ENCODE measurements at regions not wholly inside any gene's neighbourhood (a gene's known extent, or its start where the extent isn't known, plus 50 kb on each side); places are given as distances from the start of the nearest gene placed in this dataset.
"Not testable (repeated sequence)": the region's sequence is repeated elsewhere in the genome, so short reads cannot be mapped to it uniquely, and the experiment has no call there.

DNA sequence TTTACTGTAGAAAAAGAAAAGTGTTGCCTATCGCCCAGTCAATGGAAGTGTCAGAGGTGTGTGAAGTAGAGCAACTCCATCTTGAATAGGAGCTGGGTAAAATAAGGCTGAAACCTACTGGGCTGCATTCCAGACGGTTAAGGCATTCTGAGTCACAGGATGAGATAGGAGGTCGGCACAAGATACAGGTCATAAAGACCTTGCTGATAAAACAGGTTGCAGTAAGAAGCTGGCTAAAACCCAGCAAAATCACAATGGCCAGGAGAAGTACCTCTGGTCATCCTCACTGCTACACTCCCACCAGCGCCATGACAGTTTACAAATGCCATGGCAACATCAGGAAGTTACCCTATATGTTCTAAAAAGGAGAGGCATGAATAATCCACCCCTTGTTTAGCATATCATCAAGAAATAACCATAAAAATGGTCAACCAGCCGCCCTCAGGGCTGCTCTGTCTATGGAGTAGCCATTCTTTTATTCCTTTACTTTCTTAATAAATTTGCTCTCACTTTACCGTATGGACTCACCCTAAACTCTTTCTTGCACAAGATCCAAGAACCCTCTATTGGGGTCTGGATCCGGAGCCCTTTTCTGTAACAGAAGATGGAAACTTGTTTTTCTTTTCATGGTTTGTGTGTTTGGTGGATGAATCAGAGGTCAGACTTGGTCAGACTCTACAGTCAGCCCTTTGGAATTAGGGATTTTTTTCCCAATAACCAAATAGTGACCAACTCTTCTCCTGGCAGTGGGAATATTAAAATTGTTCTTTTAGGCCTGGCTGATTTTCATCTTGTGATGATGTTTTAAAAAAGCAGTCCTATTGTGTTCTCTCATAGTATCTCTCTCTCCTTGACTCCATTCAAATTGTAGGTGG, 252.9 kb upstream of the ACTBL2 start:
- not testable (repeated sequence) for DNase-seq

- no peak for DNase-seq
These were observed 251.7 kb upstream of the ACTBL2 start for GRCh38 chr5:57734296-57734695.

DNA sequence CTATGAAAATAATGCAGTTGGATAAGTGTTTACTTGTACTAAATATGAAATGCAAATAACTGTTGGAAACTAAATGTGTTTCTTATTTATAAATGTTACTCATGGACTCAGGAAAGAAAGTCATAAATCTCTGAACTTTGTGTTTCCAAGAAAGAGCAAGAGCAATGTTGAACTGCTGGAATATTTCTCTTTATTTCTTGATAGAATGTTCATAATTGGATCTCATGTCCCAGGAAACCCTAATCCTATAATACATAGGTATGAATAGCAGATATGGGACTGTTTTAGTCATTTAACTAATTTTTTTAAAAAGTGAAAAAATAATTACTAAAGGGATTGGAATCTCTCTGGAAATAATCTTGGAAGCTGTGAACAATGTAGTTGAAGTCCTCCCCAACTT, 245.0 kb upstream of the ACTBL2 start:
- no peak for DNase-seq

GRCh38 chr5:57725658-57726504, 243.3 kb upstream of the ACTBL2 start:
- DNase-seq = no peak

GRCh38 chr5:57724836-57725235, 242.2 kb upstream of the ACTBL2 start:
- DNase-seq = no peak

DNA sequence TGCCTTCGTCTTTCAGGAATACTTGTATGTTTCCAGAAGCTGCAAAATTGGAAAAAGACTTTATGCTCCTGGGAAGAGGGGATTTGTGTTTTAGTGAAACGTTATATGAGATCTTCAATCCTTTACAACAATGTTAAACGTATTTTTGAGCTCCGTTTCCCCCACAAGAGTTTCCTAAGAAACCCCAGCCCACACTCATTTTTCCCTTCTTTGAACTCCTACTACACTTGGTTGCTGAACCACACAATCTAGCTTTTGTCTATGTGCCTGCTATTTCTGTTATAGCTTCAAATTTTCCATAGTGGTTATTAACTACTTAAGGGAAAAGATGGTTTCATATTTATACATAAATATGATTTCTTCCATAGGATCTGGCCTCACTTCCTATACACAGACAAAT, 238.6 kb upstream of the ACTBL2 start:
- DNase-seq = no peak

GRCh38 chr5:57720656-57721055, 238.0 kb upstream of the ACTBL2 start:
- DNase-seq = no peak

DNA sequence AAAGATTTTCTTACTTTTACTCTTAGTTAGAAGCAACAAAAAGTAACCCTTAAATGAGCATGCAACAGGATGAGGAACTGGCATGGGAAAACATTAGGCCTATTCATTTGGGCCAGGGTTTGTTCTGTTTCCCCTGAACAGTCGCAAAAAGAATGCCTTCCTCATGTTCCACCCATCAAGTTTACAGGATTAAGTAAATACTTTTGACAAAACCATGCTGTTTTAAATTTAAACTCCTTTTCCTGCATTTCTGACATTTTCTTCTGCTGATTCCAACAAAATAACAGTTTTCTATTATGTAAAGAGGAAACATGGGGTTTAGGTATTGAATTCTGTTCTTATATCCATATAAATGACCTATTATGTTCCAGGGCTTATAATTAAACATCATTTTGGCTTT, 236.6 kb upstream of the ACTBL2 start:
- DNase-seq = no peak

DNA sequence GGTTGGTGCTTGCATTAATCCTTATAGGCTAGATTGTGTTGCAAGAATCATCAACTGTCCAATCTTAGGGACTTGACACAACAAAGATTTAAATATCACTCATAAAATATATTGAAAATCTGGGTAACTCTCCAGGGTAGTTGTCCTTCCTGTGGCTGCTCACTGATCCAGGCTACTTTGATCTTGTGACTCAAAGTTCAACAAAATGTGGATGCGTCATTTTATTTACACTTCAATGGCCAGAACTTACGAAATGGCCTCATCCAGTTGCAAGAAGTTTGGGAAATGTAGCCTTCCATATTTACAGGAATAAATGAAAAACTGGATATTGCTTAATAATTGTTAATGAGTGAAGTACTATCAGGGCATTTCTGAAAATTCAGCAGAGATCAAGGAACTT, 235.5 kb upstream of the ACTBL2 start:
- no peak for DNase-seq

DNA sequence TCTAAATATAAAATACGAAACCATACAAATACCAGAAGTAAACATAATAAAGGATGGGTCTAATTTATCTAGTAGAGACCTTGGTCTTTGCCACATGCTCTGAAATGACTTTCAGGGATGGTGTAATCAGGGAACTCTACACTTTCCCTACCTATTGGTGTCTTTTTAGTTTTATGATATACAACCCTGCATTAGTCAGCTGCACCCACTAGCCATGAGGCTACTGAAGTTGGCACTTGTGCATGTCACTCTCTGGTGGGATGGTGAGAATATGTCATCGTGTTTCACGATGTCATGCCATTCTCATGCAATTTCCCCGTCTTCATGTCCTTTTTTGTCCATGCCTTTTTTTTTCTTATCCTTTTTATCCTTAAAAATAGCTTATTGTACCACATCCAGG, 234.9 kb upstream of the ACTBL2 start:
- no peak for DNase-seq

DNA sequence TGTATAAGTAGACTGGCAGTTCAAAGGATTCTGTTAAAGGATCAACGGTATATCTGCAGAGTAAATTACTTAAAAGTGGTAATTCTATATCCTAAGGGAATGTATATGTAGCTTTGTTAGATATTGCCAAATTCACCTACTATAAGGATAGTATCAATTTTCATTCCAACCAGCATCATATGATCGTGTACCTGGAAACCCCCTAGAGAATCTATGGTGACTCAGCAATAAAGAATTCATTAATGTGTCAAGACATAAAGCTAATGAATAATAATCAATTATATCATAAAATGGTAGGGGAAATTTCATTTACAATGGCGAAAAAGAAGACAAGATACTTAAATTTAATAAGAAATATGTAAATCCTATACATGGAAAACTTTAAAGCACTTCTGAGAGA, 234.1 kb upstream of the ACTBL2 start:
- DNase-seq = no peak

DNA sequence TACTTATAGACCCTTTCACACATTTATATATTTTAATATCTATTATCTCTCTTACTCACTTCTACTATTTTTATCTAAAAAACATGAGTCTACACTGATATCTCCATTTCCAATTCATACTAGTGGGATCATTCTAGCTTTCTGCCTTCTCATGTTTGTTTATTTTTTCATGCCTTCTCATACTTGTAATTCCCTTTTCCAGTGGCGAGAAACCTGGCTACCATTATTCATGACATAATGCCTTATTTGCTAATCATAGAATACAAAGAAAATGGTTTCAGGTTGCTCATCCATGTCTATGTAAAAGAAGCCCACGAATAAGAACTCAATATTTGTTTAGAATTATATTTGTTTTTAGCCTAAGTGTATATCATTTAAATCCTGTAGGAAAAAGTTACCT, 232.7 kb upstream of the ACTBL2 start:
- DNase-seq = no peak

GRCh38 chr5:57713535-57713934, 230.9 kb upstream of the ACTBL2 start:
- not testable (repeated sequence) for DNase-seq

GRCh38 chr5:57711946-57712345, 229.3 kb upstream of the ACTBL2 start:
- no peak for DNase-seq

DNA sequence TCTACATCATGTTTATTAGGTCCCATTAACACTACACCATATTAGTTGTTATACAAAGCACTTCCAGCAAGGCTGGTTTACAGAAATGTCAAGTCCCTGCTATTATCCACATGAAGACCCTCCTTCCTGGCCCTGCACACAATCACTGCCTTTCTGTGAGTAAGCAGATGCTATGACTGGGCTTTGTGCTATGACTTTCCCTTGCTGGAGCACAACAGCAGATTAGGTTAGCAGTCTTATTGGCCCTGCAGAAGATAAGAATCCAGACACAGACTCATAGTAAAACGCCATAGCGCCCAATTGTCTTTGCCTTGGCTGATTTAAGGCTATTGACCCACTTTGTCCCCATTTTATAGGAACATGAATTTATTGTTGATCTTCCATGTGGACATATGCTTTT, 228.9 kb upstream of the ACTBL2 start:
- DNase-seq = no peak

DNA sequence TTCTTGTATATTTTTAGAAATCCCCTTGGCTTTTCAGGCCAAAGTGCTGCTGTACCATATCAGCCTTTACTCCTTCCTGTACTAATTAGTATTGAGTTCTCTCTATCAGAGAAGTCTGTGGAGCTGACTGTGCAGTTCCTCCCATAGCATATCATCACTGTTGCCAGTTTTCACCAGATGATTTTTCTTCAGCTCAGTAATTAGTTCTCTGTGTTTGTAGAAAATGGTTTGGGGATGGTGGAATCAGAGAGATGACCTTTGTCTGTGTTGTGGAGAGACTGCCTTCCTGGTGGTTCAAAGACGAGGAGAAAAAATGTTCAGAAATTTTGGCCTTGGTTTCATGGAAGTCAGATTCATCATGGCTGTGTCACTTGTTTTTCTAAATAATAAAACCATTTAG, 227.5 kb upstream of the ACTBL2 start:
- DNase-seq = no peak

GRCh38 chr5:57705769-57706168, 223.2 kb upstream of the ACTBL2 start:
- DNase-seq = no peak

- no peak for DNase-seq
These were observed 221.1 kb upstream of the ACTBL2 start for GRCh38 chr5:57703721-57704120.

DNA sequence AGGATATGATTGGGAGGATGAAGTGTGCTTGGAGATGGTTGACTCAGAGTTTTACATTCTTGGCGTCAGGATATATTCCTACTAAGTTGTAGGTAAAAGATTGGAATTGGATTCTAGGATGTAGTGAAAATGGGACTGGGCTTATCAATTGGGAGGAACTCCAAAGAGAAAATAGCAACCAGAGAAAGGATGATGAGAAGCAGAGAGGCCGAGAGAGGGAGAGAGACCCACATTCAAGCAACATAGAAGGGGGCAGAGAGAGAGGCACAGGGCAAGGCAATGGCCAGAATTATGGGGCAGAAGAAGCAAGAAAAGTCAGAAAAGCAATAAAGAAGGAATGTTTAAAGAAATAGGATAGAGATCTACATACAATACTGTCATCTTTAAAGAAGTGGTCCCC, 217.9 kb upstream of the ACTBL2 start:
- DNase-seq = no peak

DNA sequence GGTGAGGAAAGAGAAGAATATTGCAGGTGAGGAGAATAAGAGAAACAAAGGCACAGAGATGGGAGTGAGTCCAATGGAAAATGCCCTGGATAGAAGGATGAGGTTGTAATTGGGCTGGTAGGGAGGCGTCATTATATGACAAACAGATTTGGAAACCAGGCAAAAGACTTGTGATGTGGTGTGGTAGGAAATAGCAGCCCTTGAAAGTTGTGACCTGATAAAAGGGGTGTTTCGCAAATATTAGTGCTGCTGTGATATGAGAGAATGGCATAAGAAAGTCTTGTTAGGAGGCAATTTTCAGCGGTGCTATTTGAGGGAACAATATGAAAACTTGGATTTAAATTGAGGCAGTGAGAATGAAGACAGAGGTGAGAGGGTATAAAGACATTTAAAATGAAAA, 217.5 kb upstream of the ACTBL2 start:
- no peak for DNase-seq

DNA sequence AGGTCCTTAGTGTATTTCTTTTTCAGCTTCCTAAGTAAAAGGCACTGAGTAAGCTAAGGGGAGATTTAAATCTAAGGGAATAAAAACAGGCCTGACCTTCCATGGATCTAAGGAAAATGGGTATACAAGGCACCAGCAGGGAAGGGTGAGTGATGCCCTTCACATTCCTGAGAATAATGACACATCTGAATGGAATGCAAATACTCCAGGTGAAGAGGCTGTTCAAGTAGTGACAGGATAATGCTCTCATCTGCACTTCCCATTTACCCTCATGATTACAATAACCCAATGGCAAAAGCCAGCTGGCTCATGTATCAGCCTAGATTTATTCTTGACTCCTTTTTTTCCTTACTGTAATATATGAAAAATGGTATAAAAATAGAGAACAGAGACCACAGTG, 216.2 kb upstream of the ACTBL2 start:
- DNase-seq = no peak

GRCh38 chr5:57698086-57698485, 215.5 kb upstream of the ACTBL2 start:
- DNase-seq = no peak

- no peak for DNase-seq
These were observed 214.4 kb upstream of the ACTBL2 start for GRCh38 chr5:57696825-57697570.

Data from C1 segment of cervical spinal cord (tissue), 14 donors.